ENCODE measurements at regions not wholly inside any gene's neighbourhood (a gene's known extent, or its start where the extent isn't known, plus 50 kb on each side); places are given as distances from the start of the nearest gene placed in this dataset.

DNA sequence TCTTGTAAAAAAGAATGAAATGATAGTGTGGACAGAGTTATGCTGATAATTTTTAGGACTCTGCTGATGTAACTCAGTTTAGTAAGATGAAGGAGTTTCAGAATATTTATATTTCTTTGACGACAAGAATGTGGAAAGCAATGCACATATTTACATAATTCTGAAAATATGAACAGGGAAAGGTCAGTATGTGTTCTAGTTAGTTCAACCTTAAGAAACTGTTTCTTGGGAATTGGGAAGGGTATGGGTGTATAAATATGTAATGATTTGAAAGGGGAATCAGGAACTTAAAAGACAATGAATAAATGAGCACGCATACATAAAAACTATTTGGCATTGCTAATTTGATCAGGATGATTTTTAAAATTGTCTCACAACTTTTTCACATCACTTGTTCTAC is 1226.1 kb downstream of the SI start:
- Mint-ChIP-seq H3K4me3 (no peak overlapping the region), H3K36me3 (no peaks in the 10 kb centered on the region)
- CTCF ChIA-PET (ENCODE audit: partially characterized antibody) = no interaction called here

GRCh38 chr3:163838769-163839168 is 1239.5 kb downstream of the SI start:
- DNase-seq = no peak
- no peaks in the 10 kb centered on the region for H3K4me1 ChIP-seq (ENCODE audit: insufficient read depth, low read length)
- CTCF ChIA-PET (ENCODE audit: partially characterized antibody) = no interaction called here
- POLR2A ChIA-PET (ENCODE audit: partially characterized antibody) = no interaction called here
- Mint-ChIP-seq H3K27me3 (no peaks in the 10 kb centered on the region), H3K9me3 (peaks cover 0 to 25% (median 6%) of the 10 kb centered on the region in 8 donors), H3K4me3 (no peak overlapping the region), H3K36me3 (no peaks in the 10 kb centered on the region), H3K4me1 (no peaks in the 10 kb centered on the region), H3K27ac (no peak overlapping the region)
- H3K36me3 ChIP-seq (ENCODE audit: insufficient read depth, low read length) = no peaks in the 10 kb centered on the region
- no peaks in the 10 kb centered on the region for H3K27me3 ChIP-seq (ENCODE audit: insufficient read depth, low read length)
- H3K9me3 ChIP-seq (ENCODE audit: control insufficient read depth in 1 of 2, low read length in 2 of 2) = no peaks in the 10 kb centered on the region
- no peak overlapping the region for H3K27ac ChIP-seq (ENCODE audit: low read depth, low read length)
- intact Hi-C loops (cut with micrococcal nuclease) = no loop called here
- no peak overlapping the region for H3K4me3 ChIP-seq (ENCODE audit: low read length in 2 of 2)

More for the DNA sequence above, 1226.1 kb downstream of the SI start:
- Histone ChIP-seq H3K36me3 (ENCODE audit: insufficient read depth, low read length) (no peaks in the 10 kb centered on the region), H3K4me3 (ENCODE audit: low read length in 2 of 2) (no peak overlapping the region), H3K27ac (ENCODE audit: low read depth, low read length) (no peak overlapping the region), H3K27me3 (ENCODE audit: insufficient read depth, low read length) (no peaks in the 10 kb centered on the region), H3K9me3 (ENCODE audit: control insufficient read depth in 1 of 2, low read length in 2 of 2) (peaks cover 0 to 4% of the 10 kb centered on the region in 2 donors), H3K4me1 (ENCODE audit: insufficient read depth, low read length) (no peaks in the 10 kb centered on the region)
- intact Hi-C loops (cut with micrococcal nuclease) = no loop called here
- H3K27ac Mint-ChIP-seq = no peak overlapping the region
- POLR2A ChIA-PET (ENCODE audit: partially characterized antibody) = no interaction called here
- no peaks in the 10 kb centered on the region for H3K27me3 Mint-ChIP-seq
- H3K4me1 Mint-ChIP-seq = no peaks in the 10 kb centered on the region
- peaks cover 0 to 11% (median 6%) of the 10 kb centered on the region in 8 donors for H3K9me3 Mint-ChIP-seq
- no peak for DNase-seq

GRCh38 chr3:163832547-163832946 is 1245.7 kb downstream of the SI start:
- no peaks in the 10 kb centered on the region for H3K36me3 Mint-ChIP-seq
- Histone ChIP-seq H3K27me3 (ENCODE audit: insufficient read depth, low read length) (no peaks in the 10 kb centered on the region), H3K9me3 (ENCODE audit: control insufficient read depth in 1 of 2, low read length in 2 of 2) (no peaks in the 10 kb centered on the region), H3K36me3 (ENCODE audit: insufficient read depth, low read length) (no peaks in the 10 kb centered on the region), H3K4me1 (ENCODE audit: insufficient read depth, low read length) (no peaks in the 10 kb centered on the region), H3K27ac (ENCODE audit: low read depth, low read length) (no peak overlapping the region), H3K4me3 (ENCODE audit: low read length in 2 of 2) (no peak overlapping the region)
- no peak for DNase-seq
- POLR2A ChIA-PET (ENCODE audit: partially characterized antibody) = no interaction called here
- peaks cover 0 to 10% (median 7%) of the 10 kb centered on the region in 8 donors for H3K9me3 Mint-ChIP-seq
- H3K4me3 Mint-ChIP-seq = no peak overlapping the region
- H3K27ac Mint-ChIP-seq = no peak overlapping the region
- no peaks in the 10 kb centered on the region for H3K27me3 Mint-ChIP-seq
- intact Hi-C loops (cut with micrococcal nuclease) = no loop called here
- H3K4me1 Mint-ChIP-seq = no peaks in the 10 kb centered on the region
- CTCF ChIA-PET (ENCODE audit: partially characterized antibody) = no interaction called here

GRCh38 chr3:163821841-163822240 is 1256.5 kb downstream of the SI start:
- Histone ChIP-seq H3K4me3 (ENCODE audit: low read length in 2 of 2) (no peak overlapping the region), H3K4me1 (ENCODE audit: insufficient read depth, low read length) (no peaks in the 10 kb centered on the region), H3K36me3 (ENCODE audit: insufficient read depth, low read length) (no peaks in the 10 kb centered on the region), H3K27me3 (ENCODE audit: insufficient read depth, low read length) (no peaks in the 10 kb centered on the region), H3K9me3 (ENCODE audit: control insufficient read depth in 1 of 2, low read length in 2 of 2) (no peaks in the 10 kb centered on the region), H3K27ac (ENCODE audit: low read depth, low read length) (no peak overlapping the region)
- peaks cover 0 to 12% (median 4%) of the 10 kb centered on the region in 8 donors for H3K9me3 Mint-ChIP-seq
- no peaks in the 10 kb centered on the region for H3K36me3 Mint-ChIP-seq
- POLR2A ChIA-PET (ENCODE audit: partially characterized antibody) = no interaction called here
- no peak overlapping the region for H3K4me3 Mint-ChIP-seq
- H3K27me3 Mint-ChIP-seq = no peaks in the 10 kb centered on the region
- CTCF ChIA-PET (ENCODE audit: partially characterized antibody) = no interaction called here
- intact Hi-C loops (cut with micrococcal nuclease) = no loop called here
- no peak overlapping the region for H3K27ac Mint-ChIP-seq
- DNase-seq = no peak
- no peaks in the 10 kb centered on the region for H3K4me1 Mint-ChIP-seq

GRCh38 chr3:163817015-163817414 is 1261.3 kb downstream of the SI start:
- Mint-ChIP-seq H3K4me3 (no peak overlapping the region), H3K4me1 (no peaks in the 10 kb centered on the region), H3K9me3 (peaks cover 0 to 15% (median 10%) of the 10 kb centered on the region in 8 donors), H3K36me3 (no peaks in the 10 kb centered on the region), H3K27me3 (no peaks in the 10 kb centered on the region), H3K27ac (no peak overlapping the region)
- Histone ChIP-seq H3K36me3 (ENCODE audit: insufficient read depth, low read length) (no peaks in the 10 kb centered on the region), H3K4me1 (ENCODE audit: insufficient read depth, low read length) (no peaks in the 10 kb centered on the region), H3K27ac (ENCODE audit: low read depth, low read length) (no peak overlapping the region), H3K27me3 (ENCODE audit: insufficient read depth, low read length) (no peaks in the 10 kb centered on the region), H3K4me3 (ENCODE audit: low read length in 2 of 2) (no peak overlapping the region), H3K9me3 (ENCODE audit: control insufficient read depth in 1 of 2, low read length in 2 of 2) (no peaks in the 10 kb centered on the region)
- no peak for DNase-seq
- intact Hi-C loops (cut with micrococcal nuclease) = no loop called here
- POLR2A ChIA-PET (ENCODE audit: partially characterized antibody) = no interaction called here
- CTCF ChIA-PET (ENCODE audit: partially characterized antibody) = no interaction called here

- no peak overlapping the region for H3K27ac Mint-ChIP-seq
- DNase-seq = no peak
These were observed 1264.4 kb downstream of the SI start for GRCh38 chr3:163813935-163814334.

DNA sequence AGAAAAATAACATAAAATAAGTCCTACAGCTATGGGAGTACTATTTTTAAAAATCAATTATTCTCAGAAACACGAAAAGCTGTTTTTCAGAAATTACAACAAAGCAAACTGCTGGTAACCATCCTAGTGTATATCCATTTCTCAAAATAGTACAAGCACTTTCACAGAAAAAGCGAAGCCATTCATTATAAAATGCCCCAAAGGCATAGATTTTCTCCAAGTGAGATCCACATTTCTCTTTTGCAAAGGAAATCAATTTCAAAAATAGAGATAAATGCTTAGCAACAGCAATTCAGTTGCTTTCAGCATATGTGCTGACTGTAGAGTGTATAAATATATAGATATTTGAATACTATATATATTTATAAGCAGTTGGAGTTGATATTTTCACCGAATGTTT is 1266.3 kb downstream of the SI start:
- H3K9me3 Mint-ChIP-seq = peaks cover 2 to 16% (median 8%) of the 10 kb centered on the region in 8 donors
- ChIA-PET POLR2A (ENCODE audit: partially characterized antibody) (no interaction called here), CTCF (ENCODE audit: partially characterized antibody) (no interaction called here)
- H3K4me3 Mint-ChIP-seq = no peak overlapping the region
- Histone ChIP-seq H3K36me3 (ENCODE audit: insufficient read depth, low read length) (no peaks in the 10 kb centered on the region), H3K27ac (ENCODE audit: low read depth, low read length) (no peak overlapping the region), H3K9me3 (ENCODE audit: control insufficient read depth in 1 of 2, low read length in 2 of 2) (no peaks in the 10 kb centered on the region), H3K27me3 (ENCODE audit: insufficient read depth, low read length) (no peaks in the 10 kb centered on the region), H3K4me1 (ENCODE audit: insufficient read depth, low read length) (no peaks in the 10 kb centered on the region), H3K4me3 (ENCODE audit: low read length in 2 of 2) (no peak overlapping the region)
- H3K36me3 Mint-ChIP-seq = no peaks in the 10 kb centered on the region
- intact Hi-C loops (cut with micrococcal nuclease) = no loop called here
- H3K27ac Mint-ChIP-seq = no peak overlapping the region
- H3K27me3 Mint-ChIP-seq = no peaks in the 10 kb centered on the region
- no peaks in the 10 kb centered on the region for H3K4me1 Mint-ChIP-seq
- DNase-seq = no peak

More at GRCh38 chr3:163813935-163814334, 1264.4 kb downstream of the SI start:
- Histone ChIP-seq H3K4me1 (ENCODE audit: insufficient read depth, low read length) (no peaks in the 10 kb centered on the region), H3K4me3 (ENCODE audit: low read length in 2 of 2) (no peak overlapping the region), H3K36me3 (ENCODE audit: insufficient read depth, low read length) (no peaks in the 10 kb centered on the region), H3K9me3 (ENCODE audit: control insufficient read depth in 1 of 2, low read length in 2 of 2) (no peaks in the 10 kb centered on the region), H3K27me3 (ENCODE audit: insufficient read depth, low read length) (no peaks in the 10 kb centered on the region), H3K27ac (ENCODE audit: low read depth, low read length) (no peak overlapping the region)
- Mint-ChIP-seq H3K4me1 (no peaks in the 10 kb centered on the region), H3K4me3 (no peak overlapping the region), H3K27me3 (no peaks in the 10 kb centered on the region), H3K9me3 (peaks cover 0 to 13% (median 11%) of the 10 kb centered on the region in 8 donors), H3K36me3 (no peaks in the 10 kb centered on the region)
- CTCF ChIA-PET (ENCODE audit: partially characterized antibody) = no interaction called here
- POLR2A ChIA-PET (ENCODE audit: partially characterized antibody) = no interaction called here
- intact Hi-C loops (cut with micrococcal nuclease) = no loop called here

DNA sequence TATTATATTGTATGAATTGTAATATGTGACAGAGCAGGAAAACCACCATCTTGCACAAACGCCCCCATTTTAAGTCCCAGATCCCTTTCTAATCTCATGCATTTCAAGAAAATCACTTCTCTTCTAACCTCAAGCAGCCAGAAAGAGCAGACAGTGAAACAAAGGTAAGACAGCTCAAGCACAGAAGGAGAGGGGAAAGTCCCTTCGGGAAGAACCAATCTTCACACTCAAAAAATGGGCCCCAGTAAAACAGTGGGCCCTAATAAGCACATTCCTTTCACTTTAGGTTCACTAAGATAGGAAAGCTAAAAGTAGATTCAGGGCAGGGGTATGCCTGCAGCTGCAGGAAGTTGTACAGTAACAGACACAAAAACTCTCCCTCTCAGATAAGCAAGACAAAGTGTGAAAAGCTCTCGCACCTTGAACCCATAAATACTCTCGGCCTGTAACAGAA is 1268.7 kb downstream of the SI start:
- no peaks in the 10 kb centered on the region for H3K36me3 ChIP-seq (ENCODE audit: insufficient read depth, low read length)
- Mint-ChIP-seq H3K27me3 (no peaks in the 10 kb centered on the region), H3K9me3 (peaks cover 0 to 5% (median 3%) of the 10 kb centered on the region in 8 donors), H3K27ac (no peak overlapping the region), H3K4me3 (no peak overlapping the region), H3K4me1 (no peaks in the 10 kb centered on the region), H3K36me3 (no peaks in the 10 kb centered on the region)
- H3K4me1 ChIP-seq (ENCODE audit: insufficient read depth, low read length) = no peaks in the 10 kb centered on the region
- ChIA-PET CTCF (ENCODE audit: partially characterized antibody) (no interaction called here), POLR2A (ENCODE audit: partially characterized antibody) (no interaction called here)
- intact Hi-C loops (cut with micrococcal nuclease) = no loop called here
- H3K27me3 ChIP-seq (ENCODE audit: insufficient read depth, low read length) = no peaks in the 10 kb centered on the region
- no peaks in the 10 kb centered on the region for H3K9me3 ChIP-seq (ENCODE audit: control insufficient read depth in 1 of 2, low read length in 2 of 2)
- no peak overlapping the region for H3K4me3 ChIP-seq (ENCODE audit: low read length in 2 of 2)
- DNase-seq = no peak
- no peak overlapping the region for H3K27ac ChIP-seq (ENCODE audit: low read depth, low read length)

All from CD4-positive, alpha-beta memory T cell (primary cell).